ENCODE measurements at regions not wholly inside any gene's neighbourhood (a gene's known extent, or its start where the extent isn't known, plus 50 kb on each side); places are given as distances from the start of the nearest gene placed in this dataset.
A peak's percentile ranks its signal among the peaks of the same experiment; 100 is the strongest.

DNA sequence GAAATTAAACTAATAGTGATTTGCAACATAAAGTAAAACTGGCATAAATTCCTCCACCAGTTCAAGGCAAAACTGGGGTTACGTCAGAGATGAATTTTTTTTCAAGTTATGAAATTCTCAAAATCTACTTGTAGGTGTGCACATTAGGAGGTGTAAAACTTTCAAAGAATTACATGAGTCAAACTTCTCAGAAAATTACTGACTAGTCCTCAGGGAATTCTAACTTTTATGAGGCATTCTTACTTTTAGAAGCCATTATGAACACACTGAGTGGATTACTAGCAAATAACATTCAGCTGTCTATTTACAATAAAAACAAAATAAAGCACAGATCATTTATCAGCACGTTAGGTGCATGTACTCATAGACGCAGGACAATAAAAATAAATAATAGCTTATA, 348.7 kb downstream of the CDH11 start:
- Histone ChIP-seq H3K18ac (ENCODE audit: low read length) (no peak overlapping the region), H3K79me1 (ENCODE audit: low read depth, low read length) (no peaks in the 10 kb centered on the region), H2AFZ (ENCODE audit: low read length) (no peak overlapping the region), H2AK5ac (ENCODE audit: low read depth, low read length) (no peak overlapping the region), H3K14ac (ENCODE audit: low read length) (no peak overlapping the region), H3K27me3 (ENCODE audit: control insufficient read depth in 3 of 3, insufficient read depth in 3 of 3, low read depth in 1 of 3, low read length in 3 of 3) (no peaks in the 10 kb centered on the region), H2BK120ac (ENCODE audit: low read depth, low read length) (no peak overlapping the region), H3K27ac (replicated peaks; ENCODE audit: low read length) (no peak overlapping the region), H3K9me3 (replicated peaks in 1 of 2; ENCODE audit: control insufficient read depth in 2 of 2, insufficient read depth in 1 of 2, low read depth in 1 of 2, low read length in 2 of 2) (peaks cover 0 to 2% of the 10 kb centered on the region in 2 donors), H2BK12ac (ENCODE audit: low read length) (no peak overlapping the region), H3K4me1 (ENCODE audit: control insufficient read depth in 2 of 2, insufficient read depth in 1 of 2, low read depth in 1 of 2, low read length in 2 of 2) (peaks cover 0 to 2% of the 10 kb centered on the region in 2 donors), H3K9ac (ENCODE audit: low read depth, low read length, poor library complexity) (no peak overlapping the region), H4K8ac (ENCODE audit: low read depth, low read length) (no peak overlapping the region), H3K4ac (ENCODE audit: low read length) (no peak overlapping the region), H3K36me3 (replicated peaks in 1 of 2; ENCODE audit: control insufficient read depth in 2 of 2, insufficient read depth in 2 of 2, low read length in 2 of 2) (no peaks in the 10 kb centered on the region), H2BK5ac (ENCODE audit: low read length) (no peak overlapping the region), H3K4me3 (ENCODE audit: low read length in 2 of 2) (no peak overlapping the region), H3K23ac (ENCODE audit: low read depth, low read length, poor library complexity) (no peak overlapping the region), H4K91ac (ENCODE audit: low read depth, low read length, poor library complexity) (no peak overlapping the region), H2BK15ac (ENCODE audit: low read length) (no peak overlapping the region), H3K4me2 (ENCODE audit: insufficient read depth, low read length, poor library complexity, severe bottlenecking) (no peak overlapping the region)
- no peak for DNase-seq (ENCODE audit: low spot score)
- no CpG with 5 or more reads among the region's 3 CpGs for WGBS, 2 donors (ENCODE audit: extremely low coverage in 2 of 2, insufficient read length in 2 of 2, insufficient replicate concordance in 1 of 2)

DNA sequence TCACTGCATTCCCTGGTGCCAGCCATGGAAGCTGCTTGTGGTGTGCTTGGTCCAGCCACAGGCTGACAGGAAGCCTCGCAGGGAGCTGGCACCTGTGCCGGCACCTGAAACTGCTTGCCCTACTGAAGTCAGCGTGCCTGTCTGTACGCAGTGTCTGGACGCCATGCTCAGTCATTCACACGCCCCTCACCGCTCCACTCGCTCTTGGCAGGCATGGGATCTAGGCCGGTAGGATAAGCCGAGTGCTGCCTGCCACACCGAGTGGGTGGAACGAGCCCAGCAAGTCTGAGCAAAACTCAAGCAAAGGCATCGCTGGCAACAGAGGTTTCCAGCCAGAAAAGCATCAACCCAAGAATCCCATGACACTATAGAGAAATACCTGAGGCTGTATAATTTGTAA, 350.6 kb downstream of the CDH11 start:
- DNase-seq (ENCODE audit: low spot score) = no peak
- no peak overlapping the region for H2BK15ac ChIP-seq (ENCODE audit: low read length)
- H3K27ac ChIP-seq (replicated peaks; ENCODE audit: low read length) = no peak overlapping the region
- no peak overlapping the region for H4K8ac ChIP-seq (ENCODE audit: low read depth, low read length)
- peak overlapping the region; percentile 25 for H2AK5ac ChIP-seq (ENCODE audit: low read depth, low read length)
- H2BK120ac ChIP-seq (ENCODE audit: low read depth, low read length) = no peak overlapping the region
- H3K79me1 ChIP-seq (ENCODE audit: low read depth, low read length) = no peaks in the 10 kb centered on the region
- peak overlapping the region; percentile 14 for H2BK12ac ChIP-seq (ENCODE audit: low read length)
- H3K9me3 ChIP-seq (replicated peaks in 1 of 2; ENCODE audit: control insufficient read depth in 2 of 2, insufficient read depth in 1 of 2, low read depth in 1 of 2, low read length in 2 of 2) = peaks cover 0 to 2% of the 10 kb centered on the region in 2 donors
- H3K4me3 ChIP-seq (ENCODE audit: low read length in 2 of 2) = no peak overlapping the region
- H3K4ac ChIP-seq (ENCODE audit: low read length) = no peak overlapping the region
- H2AFZ ChIP-seq (ENCODE audit: low read length) = no peak overlapping the region
- no peaks in the 10 kb centered on the region for H3K27me3 ChIP-seq (ENCODE audit: control insufficient read depth in 3 of 3, insufficient read depth in 3 of 3, low read depth in 1 of 3, low read length in 3 of 3)
- H3K18ac ChIP-seq (ENCODE audit: low read length) = peak overlapping the region; percentile 74
- H3K23ac ChIP-seq (ENCODE audit: low read depth, low read length, poor library complexity) = peak overlapping the region; percentile 52
- peaks cover 0 to 2% of the 10 kb centered on the region in 2 donors for H3K4me1 ChIP-seq (ENCODE audit: control insufficient read depth in 2 of 2, insufficient read depth in 1 of 2, low read depth in 1 of 2, low read length in 2 of 2)
- H3K36me3 ChIP-seq (replicated peaks in 1 of 2; ENCODE audit: control insufficient read depth in 2 of 2, insufficient read depth in 2 of 2, low read length in 2 of 2) = no peaks in the 10 kb centered on the region
- no peak overlapping the region for H3K9ac ChIP-seq (ENCODE audit: low read depth, low read length, poor library complexity)
- no peak overlapping the region for H4K91ac ChIP-seq (ENCODE audit: low read depth, low read length, poor library complexity)
- no peak overlapping the region for H3K4me2 ChIP-seq (ENCODE audit: insufficient read depth, low read length, poor library complexity, severe bottlenecking)
- H3K14ac ChIP-seq (ENCODE audit: low read length) = no peak overlapping the region
- H2BK5ac ChIP-seq (ENCODE audit: low read length) = no peak overlapping the region
- no CpG with 5 or more reads among the region's 13 CpGs for WGBS, 2 donors (ENCODE audit: extremely low coverage in 2 of 2, insufficient read length in 2 of 2, insufficient replicate concordance in 1 of 2)

- no peak overlapping the region for H3K27ac ChIP-seq (replicated peaks; ENCODE audit: low read length)
- H3K4me3 ChIP-seq (ENCODE audit: low read length in 2 of 2) = no peak overlapping the region
- no peak overlapping the region for H3K9ac ChIP-seq (ENCODE audit: low read depth, low read length, poor library complexity)
- no peak overlapping the region for H4K8ac ChIP-seq (ENCODE audit: low read depth, low read length)
- no peaks in the 10 kb centered on the region for H3K9me3 ChIP-seq (replicated peaks in 1 of 2; ENCODE audit: control insufficient read depth in 2 of 2, insufficient read depth in 1 of 2, low read depth in 1 of 2, low read length in 2 of 2)
- H3K23ac ChIP-seq (ENCODE audit: low read depth, low read length, poor library complexity) = no peak overlapping the region
- WGBS, 2 donors (ENCODE audit: extremely low coverage in 2 of 2, insufficient read length in 2 of 2, insufficient replicate concordance in 1 of 2) = no CpG with 5 or more reads among the region's 2 CpGs
- H4K91ac ChIP-seq (ENCODE audit: low read depth, low read length, poor library complexity) = no peak overlapping the region
- H2BK15ac ChIP-seq (ENCODE audit: low read length) = no peak overlapping the region
- H3K4me1 ChIP-seq (ENCODE audit: control insufficient read depth in 2 of 2, insufficient read depth in 1 of 2, low read depth in 1 of 2, low read length in 2 of 2) = peaks cover 0 to 6% of the 10 kb centered on the region in 2 donors
- no peak overlapping the region for H2BK120ac ChIP-seq (ENCODE audit: low read depth, low read length)
- H2AFZ ChIP-seq (ENCODE audit: low read length) = no peak overlapping the region
- no peak overlapping the region for H2AK5ac ChIP-seq (ENCODE audit: low read depth, low read length)
- no peak overlapping the region for H3K4me2 ChIP-seq (ENCODE audit: insufficient read depth, low read length, poor library complexity, severe bottlenecking)
- H3K79me1 ChIP-seq (ENCODE audit: low read depth, low read length) = no peaks in the 10 kb centered on the region
- H3K14ac ChIP-seq (ENCODE audit: low read length) = no peak overlapping the region
- no peak overlapping the region for H2BK12ac ChIP-seq (ENCODE audit: low read length)
- H3K27me3 ChIP-seq (ENCODE audit: control insufficient read depth in 3 of 3, insufficient read depth in 3 of 3, low read depth in 1 of 3, low read length in 3 of 3) = no peaks in the 10 kb centered on the region
- no peak overlapping the region for H3K18ac ChIP-seq (ENCODE audit: low read length)
- no peaks in the 10 kb centered on the region for H3K36me3 ChIP-seq (replicated peaks in 1 of 2; ENCODE audit: control insufficient read depth in 2 of 2, insufficient read depth in 2 of 2, low read length in 2 of 2)
- no peak for DNase-seq (ENCODE audit: low spot score)
- no peak overlapping the region for H3K4ac ChIP-seq (ENCODE audit: low read length)
- H2BK5ac ChIP-seq (ENCODE audit: low read length) = no peak overlapping the region
These were observed 359.7 kb downstream of the CDH11 start for GRCh38 chr16:64762211-64762610.

- no peak overlapping the region for H2AFZ ChIP-seq (ENCODE audit: low read length)
- no peak overlapping the region for H4K91ac ChIP-seq (ENCODE audit: low read depth, low read length, poor library complexity)
- no peak overlapping the region for H2BK15ac ChIP-seq (ENCODE audit: low read length)
- WGBS, 2 donors (ENCODE audit: extremely low coverage in 2 of 2, insufficient read length in 2 of 2, insufficient replicate concordance in 1 of 2) = no CpG with 5 or more reads among the region's 1 CpG
- DNase-seq (ENCODE audit: low spot score) = no peak
- H3K27me3 ChIP-seq (ENCODE audit: control insufficient read depth in 3 of 3, insufficient read depth in 3 of 3, low read depth in 1 of 3, low read length in 3 of 3) = no peaks in the 10 kb centered on the region
- H2BK5ac ChIP-seq (ENCODE audit: low read length) = no peak overlapping the region
- H3K9me3 ChIP-seq (replicated peaks in 1 of 2; ENCODE audit: control insufficient read depth in 2 of 2, insufficient read depth in 1 of 2, low read depth in 1 of 2, low read length in 2 of 2) = no peaks in the 10 kb centered on the region
- no peaks in the 10 kb centered on the region for H3K79me1 ChIP-seq (ENCODE audit: low read depth, low read length)
- H4K8ac ChIP-seq (ENCODE audit: low read depth, low read length) = no peak overlapping the region
- H3K4me3 ChIP-seq (ENCODE audit: low read length in 2 of 2) = no peak overlapping the region
- H3K4me2 ChIP-seq (ENCODE audit: insufficient read depth, low read length, poor library complexity, severe bottlenecking) = no peak overlapping the region
- no peak overlapping the region for H2BK12ac ChIP-seq (ENCODE audit: low read length)
- no peak overlapping the region for H2BK120ac ChIP-seq (ENCODE audit: low read depth, low read length)
- no peak overlapping the region for H3K27ac ChIP-seq (replicated peaks; ENCODE audit: low read length)
- H3K9ac ChIP-seq (ENCODE audit: low read depth, low read length, poor library complexity) = no peak overlapping the region
- H3K23ac ChIP-seq (ENCODE audit: low read depth, low read length, poor library complexity) = no peak overlapping the region
- no peaks in the 10 kb centered on the region for H3K36me3 ChIP-seq (replicated peaks in 1 of 2; ENCODE audit: control insufficient read depth in 2 of 2, insufficient read depth in 2 of 2, low read length in 2 of 2)
- no peak overlapping the region for H3K18ac ChIP-seq (ENCODE audit: low read length)
- H3K4me1 ChIP-seq (ENCODE audit: control insufficient read depth in 2 of 2, insufficient read depth in 1 of 2, low read depth in 1 of 2, low read length in 2 of 2) = peaks cover 3 to 10% of the 10 kb centered on the region in 2 donors
- no peak overlapping the region for H3K4ac ChIP-seq (ENCODE audit: low read length)
- H3K14ac ChIP-seq (ENCODE audit: low read length) = no peak overlapping the region
- no peak overlapping the region for H2AK5ac ChIP-seq (ENCODE audit: low read depth, low read length)
These were observed 367.6 kb downstream of the CDH11 start for GRCh38 chr16:64754279-64754678.
